Islet of Langerhans (tissue), 1 donor: ENCODE measurements at regions not wholly inside any gene's neighbourhood (a gene's known extent, or its start where the extent isn't known, plus 50 kb on each side); places are given as distances from the start of the nearest gene placed in this dataset.
"Not testable (repeated sequence)": the region's sequence is repeated elsewhere in the genome, so short reads cannot be mapped to it uniquely, and the experiment has no call there.

Experiments
- FAIRE-seq: peaks from one replicate; lab custom pipeline; 2011; peaks lifted over from hg19 to GRCh38; lab: Jason Lieb, UNC

DNA sequence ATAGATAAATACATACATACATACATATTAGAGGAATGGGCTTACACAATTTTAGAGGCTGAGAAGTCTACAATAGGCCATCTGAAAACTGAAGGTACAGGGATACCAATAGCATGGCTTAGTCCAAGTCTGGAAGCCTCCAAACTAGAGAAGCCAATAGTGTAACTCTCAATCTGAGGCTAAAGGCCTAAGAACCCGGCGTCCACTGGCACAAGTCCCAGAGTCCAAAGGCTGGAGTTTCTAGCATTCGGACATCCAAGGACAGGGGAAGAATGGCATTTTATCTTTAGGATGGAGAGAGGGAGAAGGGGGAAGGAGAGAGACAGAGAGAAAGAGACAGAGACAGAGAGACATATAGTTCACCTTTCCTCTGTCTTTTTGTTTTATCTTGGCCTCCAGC, 63.7 kb upstream of the SYT4 start:
- FAIRE-seq, result no peak

DNA sequence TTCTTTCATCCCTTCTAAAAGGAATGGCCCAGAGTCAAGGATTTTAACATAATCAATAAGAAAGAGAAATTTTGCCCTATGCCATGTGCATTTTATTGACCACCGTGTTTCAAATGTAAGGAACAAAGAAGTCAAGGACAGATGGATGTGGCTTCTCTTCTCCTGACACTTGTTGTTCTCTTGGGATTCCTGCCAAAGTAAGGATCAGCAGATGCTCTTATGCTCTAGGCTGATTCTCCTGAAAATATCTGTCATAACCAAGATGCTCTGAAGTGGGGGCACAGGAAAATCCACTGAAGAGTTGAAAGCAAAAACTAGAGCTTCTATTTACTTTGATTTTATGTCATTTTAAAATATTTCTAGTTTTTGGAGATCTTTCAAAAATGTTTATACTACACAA, 72.9 kb upstream of the SYT4 start:
- no peak for FAIRE-seq

DNA sequence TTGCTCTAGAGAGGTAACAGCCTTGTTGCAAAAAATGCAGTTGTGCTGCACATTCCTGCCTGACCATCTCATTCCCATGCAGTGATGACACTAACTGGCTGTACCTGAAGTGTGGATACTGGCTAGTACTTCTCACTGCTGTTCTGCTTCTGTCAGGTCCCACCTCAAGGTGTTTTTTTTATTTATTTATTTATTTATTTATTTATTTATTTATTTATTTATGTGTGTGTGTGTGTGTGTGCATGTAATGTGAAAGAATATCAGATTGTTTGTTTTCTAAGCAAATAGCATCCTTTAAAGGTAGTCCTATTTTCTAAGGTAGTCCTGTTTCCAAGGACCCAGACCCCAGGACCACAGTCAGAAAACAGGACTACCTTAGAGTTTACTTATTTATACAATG, 87.2 kb upstream of the SYT4 start:
- FAIRE-seq, result no peak

DNA sequence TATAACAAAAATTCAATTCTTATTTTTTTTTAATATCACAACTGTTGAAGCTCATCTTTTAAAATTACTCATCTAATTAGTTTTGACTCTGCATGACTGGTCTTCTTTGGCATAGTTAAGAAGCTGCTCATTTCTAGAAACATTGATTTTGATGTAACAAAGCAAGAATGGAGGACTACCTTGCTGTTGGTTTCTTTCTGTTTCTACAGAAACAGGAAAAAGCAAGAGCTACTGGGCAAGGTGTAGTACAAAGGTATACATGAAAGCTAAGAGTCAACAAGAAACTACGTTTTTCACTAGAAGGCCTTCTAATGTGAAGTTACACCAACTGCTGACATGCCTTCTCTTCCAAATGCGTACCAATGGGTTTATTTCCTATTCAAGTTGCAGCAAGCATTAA, 90.6 kb upstream of the SYT4 start:
- FAIRE-seq, result no peak

DNA sequence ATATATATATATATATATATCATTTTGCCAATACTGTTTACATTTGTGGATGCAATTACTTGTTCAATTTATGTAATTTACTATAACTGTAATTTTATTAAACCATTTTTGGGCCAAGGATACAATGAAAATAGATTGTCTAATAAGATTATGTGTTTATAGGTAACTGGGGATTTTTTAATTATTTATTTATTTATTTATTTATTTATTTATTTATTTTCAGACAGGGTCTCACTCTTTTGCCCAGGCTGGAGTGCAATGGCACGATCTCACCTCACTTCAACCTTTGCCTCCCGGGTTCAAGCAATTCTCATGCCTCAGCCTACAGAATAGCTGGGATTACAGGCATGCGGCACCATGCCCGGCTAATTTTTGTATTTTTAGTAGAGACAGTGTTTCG, 92.0 kb upstream of the SYT4 start:
- not testable (repeated sequence) for FAIRE-seq

DNA sequence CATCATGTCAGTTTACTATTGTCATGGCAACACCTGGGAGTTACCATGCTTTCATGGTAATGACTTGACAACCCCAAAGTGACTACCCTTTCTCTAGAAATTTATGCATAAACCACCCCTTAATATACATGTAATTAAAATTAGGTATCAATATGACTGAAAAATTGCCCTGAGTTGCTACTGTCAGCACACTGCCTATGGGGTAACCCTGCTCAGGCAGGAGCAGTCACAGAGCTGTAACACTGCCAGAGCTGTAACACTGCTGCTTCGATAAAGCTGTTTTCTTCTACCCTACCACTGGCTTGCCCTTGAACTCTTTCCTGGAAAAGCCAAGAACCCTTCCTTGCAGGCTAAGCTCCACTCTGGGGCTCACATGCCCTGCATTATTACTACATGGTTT, 95.5 kb upstream of the SYT4 start:
- FAIRE-seq, result no peak

DNA sequence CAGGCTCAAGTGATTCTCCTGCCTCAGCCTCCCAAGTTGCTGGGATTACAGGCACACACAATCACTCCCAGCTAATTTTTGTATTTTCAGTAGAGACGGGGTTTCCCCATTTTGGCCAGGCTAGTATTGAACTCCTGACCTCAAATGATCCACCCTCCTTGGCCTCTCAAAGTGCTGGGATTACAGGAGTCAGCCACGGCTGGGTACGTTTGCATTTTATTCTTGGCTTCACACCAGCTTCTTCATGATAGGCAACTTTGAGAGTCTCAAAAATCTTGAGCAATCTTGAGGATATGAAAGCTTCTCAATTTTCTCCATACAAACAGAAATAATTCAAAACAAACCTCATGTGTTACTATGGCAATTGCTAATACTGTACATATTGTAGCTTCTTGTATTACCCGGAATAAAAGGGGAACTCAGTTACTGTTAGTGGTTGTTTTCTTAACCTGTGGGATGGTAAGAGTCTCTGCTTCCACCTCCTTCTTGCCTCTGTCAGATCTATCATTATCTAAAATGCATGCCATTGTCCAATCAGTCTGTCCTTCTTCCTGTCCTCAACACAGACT, 102.9 kb upstream of the SYT4 start:
- no peak for FAIRE-seq

DNA sequence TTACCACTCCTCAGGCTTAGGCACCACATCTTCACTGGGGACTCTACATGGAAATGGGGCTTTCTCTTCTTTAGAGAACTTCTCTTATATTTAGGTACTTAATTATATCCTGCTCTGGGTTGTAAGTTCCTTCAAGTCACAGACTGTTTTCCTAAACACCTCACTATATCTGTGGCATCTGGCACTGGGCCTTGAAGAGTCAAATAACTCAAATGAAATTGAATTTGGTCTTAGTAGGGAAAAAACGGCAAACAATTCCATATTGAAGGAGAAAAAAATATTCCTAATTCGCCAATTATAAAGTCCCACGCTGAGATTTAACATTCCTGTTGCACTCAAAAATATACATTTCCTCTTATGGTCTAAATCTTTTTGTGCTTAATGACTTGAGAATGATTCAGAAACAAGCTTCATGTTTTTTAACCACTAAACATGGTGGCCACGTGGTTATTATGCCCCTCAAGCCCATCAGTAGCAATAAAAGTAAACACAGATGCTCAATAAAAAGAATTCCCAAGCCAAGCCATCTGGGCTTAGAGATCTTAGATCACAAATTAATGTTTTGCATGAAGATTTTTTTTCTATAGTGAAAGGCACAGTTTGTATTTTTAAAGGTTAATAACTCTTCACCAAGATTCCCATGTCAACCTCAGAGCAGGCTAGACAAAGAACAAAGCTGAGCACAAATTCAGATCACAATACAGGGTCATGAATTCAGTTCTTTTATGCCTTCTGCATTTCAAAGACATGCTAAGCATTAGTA, 105.5 kb upstream of the SYT4 start:
- FAIRE-seq, result no peak

DNA sequence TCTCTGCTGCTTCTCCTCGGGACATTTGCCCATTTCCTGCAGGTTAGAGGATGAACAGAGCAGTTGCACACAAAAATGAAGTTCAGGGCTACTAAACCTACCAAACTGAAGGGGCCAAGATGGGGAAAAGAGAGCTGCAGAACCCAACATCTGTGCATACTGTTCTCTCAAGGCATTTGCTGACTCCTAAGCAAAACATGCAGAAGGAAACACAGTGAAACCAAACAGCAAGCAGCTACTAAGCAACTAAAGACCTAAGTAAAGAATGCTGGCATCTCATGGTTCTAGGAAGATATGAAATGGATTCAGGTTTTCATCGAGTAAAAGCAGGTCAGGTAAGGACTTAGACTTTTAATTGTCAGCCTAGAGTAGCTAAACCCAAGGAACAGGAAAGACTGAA, 111.9 kb upstream of the SYT4 start:
- no peak for FAIRE-seq

DNA sequence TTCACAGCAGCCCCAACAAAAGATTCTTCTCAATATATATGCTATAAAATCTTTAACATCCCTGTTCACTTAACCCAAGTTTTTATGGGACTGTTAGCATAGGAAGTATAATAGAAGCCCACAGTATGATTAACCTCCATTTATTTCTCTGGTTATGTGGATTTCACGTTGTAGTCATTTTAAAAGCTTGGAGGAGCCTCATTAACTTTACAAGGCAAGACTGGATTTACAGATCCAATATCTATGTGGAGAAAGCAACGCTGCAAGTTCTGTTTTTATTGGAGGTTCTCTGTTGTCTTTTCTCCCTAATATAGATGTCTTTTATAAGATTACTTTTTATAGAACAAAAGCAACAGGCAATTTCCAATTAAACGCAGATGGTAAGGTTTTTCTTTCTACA, 114.9 kb upstream of the SYT4 start:
- no peak for FAIRE-seq

DNA sequence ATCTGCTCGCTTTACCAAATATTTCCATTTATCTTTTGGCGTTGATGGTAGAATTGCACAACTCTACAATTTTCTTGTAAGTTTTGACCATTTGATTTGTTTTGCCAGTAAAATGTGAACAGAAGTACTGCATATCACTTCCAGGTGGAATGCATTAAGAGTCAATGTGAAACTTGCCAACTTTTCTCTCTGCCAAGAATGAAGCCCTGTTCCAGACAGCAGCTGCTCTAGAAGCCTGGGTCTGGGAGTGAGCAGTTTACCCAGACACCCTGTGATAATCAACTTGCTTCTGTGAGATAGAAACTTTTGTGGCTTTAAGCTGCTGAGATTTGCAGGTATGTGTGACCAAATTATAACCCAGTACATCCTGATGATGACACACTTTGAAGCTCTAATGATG, 115.9 kb upstream of the SYT4 start:
- no peak for FAIRE-seq

DNA sequence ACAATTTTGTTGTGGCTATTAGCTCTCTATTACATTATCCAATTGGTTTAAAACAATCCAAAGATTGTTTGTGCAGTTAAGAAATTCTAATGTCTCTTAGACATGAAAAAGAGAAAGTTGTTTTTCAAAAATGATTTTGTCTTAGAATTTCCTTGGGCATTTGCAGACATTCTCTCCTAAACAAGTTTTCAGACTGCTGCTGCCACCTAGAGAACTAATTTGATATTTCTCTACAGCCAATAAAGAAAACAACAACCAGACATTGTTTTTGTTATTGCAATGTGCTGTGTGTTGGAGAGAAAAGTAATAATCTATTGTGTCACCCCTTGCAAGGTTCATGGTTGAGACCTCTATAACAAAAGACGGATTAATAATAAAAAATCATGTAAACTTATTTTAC, 119.0 kb upstream of the SYT4 start:
- peak; percentile 79 for FAIRE-seq

DNA sequence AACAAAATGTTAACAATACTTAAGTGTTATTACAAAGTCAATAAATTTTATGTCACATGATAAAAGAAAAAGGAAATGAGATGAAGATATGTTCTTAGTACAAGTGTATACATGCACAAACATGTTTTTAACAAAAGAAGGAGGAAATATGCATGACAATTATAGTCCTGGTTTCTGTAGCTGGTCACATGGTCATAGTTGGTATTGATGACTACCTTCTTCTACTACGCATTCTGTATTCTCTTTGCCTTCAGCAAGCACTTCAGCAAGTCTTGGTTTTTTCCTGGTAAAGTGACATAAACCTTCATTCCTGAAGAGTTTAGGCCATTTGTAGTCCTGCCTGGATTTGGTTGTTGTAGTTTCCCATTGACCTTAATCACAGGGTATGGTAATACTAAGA, 121.3 kb upstream of the SYT4 start:
- no peak for FAIRE-seq

DNA sequence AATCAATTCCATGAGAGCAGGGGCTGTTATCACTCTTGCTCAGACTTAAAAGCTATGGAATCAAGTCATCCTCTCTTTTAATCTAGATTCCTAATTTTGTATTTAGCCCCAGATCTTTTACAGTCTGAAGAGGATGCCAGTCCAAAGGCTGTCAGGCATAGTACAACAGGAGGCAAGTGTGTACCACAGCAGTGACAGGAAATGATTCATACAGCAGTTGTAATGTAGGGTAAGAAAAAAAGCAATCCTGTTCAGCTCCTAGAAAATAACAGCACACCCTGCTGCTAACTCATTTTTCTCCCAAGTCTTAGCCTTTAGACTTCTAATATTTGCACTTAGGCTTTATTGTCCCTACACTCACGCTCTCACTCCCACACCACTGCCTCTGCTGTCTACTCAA, 127.8 kb upstream of the SYT4 start:
- no peak for FAIRE-seq

DNA sequence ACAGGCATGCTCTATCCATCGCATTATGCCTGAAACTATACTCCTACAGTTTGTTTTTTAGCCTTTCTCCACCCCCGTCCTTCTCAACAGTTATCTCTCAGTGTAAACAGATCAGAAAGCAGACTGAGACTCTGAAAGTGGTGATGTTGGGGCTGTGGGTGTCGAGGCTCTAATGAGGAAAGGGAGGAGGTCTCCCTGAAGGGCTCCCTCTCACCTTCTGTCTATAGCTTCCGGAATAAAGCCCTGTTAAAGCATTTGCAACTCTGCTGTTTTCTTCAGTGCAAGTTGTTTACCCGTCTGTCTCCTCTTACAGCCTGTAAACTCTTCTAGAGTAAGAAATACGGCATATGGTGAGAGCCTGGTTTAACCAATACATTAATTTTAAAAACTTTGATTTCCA, 136.7 kb upstream of the SYT4 start:
- FAIRE-seq, result no peak

DNA sequence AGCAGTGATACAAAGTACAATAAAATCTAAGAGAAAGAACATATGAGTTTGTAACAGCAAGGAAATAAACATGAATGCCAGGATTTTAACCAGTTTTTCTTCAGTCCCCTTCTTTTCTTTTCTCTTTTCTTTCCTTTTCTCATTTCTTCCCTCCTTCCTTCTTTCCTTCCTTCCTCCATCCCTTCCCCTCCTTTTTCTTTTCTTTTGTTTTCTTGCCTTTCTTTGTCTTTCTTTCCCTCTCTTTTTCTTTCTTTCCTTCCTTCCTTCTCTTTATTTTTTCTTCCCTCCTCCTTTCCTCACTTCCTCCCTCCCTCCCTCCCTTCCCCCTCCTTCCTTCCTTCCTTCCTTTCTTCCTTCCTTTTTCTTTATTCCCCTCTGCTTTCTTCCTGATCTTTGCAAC, 142.8 kb upstream of the SYT4 start:
- FAIRE-seq, result peak; percentile 38

DNA sequence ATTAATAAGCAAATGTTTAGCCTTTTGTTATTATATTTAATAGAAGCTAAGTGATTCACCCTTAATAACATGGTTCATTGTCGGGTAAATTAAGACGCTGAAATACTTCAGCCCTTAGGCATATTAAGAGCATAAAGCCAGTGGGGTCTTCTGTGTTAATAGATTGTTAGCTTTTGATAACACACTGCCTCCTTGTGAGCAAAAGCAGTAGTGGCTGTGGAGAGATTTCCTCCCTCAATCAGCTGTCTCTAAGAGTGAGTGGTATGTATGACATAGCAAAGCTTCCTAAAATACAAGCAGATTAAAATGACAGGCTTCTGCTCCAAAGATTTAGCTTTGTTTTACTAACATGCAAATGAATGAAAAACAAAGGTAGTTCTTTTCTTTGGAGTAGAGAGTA, 143.7 kb upstream of the SYT4 start:
- FAIRE-seq, result no peak

DNA sequence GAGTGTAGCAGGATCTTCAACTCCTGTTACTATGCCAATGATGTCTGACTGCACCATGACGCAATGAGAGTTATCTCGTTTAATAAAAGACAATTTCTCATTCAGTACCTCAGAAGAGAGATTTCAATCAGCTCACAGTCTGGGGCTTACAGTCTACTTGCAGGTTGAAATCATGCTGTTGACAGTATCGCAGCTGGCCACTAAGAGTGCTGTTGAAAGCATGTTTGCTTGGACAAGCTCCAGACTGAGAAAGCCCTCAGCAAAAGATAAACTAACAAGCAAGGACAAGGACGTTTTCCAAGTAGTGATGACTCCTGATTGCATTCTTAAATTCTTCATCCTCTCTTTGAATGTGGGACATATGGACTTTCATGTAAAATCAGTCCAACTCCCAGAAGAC, 145.2 kb upstream of the SYT4 start:
- no peak for FAIRE-seq

DNA sequence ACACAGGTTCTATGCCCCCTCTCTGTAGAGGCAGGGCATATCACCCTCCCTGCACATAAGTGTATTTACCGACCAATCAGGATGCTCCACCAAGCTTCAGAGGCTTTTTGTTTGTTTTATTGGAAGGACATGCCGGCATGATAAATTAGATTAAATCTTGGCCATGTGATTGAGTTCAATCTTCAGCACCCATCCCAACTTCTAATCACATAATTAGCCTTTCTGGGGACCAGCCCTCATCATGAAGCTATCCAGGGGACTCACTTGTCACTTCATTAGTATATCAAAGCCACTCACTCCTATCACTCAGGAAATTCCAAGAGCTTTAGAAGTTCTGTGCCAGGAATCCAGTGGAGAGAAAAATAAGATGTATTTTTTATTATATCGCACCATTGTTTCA, 158.6 kb upstream of the SYT4 start:
- FAIRE-seq, result no peak

DNA sequence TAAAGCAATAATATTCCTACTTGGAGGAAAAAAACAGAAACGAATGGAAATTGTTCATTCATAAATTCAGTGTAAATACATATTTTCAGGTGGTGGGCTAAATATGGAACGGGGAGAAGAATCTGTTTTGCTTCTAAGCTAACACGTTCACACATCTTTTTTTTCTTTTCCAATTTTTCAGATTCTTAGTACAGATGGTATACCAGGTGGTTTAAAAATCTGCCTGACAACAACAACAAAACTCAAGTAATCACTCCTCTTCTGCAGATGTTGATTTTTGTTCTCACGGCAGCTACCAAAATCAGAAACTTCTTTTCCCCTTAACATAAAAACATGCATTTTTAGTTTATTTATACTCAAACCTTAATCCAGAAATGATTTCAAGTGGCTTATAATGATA, 164.8 kb upstream of the SYT4 start:
- no peak for FAIRE-seq

DNA sequence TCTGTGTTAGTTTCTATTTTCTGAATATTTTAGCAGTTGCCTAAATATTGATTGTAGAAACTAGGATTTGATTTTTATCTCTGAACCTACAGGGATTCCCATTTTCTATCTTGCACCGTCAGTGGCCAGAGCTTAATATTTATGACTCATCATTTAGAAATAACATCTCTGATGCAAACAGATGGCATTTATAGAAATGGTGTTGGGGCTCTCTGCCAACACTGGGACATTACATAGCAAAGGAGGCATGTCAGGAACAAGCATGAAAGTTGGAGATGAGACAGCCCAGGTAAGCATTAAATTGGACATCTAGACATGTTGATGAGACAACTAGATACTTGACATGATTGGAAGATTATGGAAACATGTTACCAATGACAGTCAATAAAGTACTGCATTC, 165.3 kb upstream of the SYT4 start:
- FAIRE-seq, result no peak

DNA sequence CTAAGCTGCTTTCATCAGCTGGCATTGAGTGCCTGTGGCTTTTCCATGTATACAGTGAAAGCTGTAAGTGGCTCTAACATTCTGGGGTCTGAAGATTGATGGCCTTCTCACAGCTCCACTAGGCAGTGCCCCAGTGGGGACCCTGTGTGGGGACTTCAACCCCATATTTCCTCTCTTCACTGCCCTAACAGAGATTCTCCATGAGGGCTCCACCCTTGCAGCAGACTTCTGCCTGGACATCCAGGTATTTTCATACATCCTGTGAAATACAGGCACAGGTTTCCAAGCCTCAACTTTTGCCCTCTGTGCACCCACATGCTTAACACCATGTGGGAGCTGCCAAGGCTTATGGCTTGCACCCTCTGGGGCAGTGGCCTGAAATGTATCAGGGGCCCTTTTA, 188.2 kb upstream of the SYT4 start:
- FAIRE-seq, result no peak

DNA sequence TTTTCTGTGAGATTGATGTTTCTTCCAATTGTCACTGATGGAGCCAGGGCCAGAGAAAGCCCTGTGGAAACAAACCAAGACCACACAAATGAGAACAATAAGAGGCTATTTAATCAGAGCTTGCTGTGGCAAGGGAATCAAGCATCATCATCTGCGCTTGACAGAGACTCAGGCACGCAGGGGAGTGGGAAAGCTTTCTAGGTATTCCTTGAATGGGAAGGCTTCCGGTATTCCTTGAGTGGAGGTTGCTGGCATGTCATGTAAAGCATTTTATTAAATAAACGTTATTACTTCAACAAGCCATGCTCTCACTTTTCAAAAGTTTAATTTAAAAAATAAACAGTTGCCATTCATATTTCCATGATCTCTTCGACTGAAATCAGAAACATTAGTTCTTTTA, 194.6 kb upstream of the SYT4 start:
- FAIRE-seq, result no peak

DNA sequence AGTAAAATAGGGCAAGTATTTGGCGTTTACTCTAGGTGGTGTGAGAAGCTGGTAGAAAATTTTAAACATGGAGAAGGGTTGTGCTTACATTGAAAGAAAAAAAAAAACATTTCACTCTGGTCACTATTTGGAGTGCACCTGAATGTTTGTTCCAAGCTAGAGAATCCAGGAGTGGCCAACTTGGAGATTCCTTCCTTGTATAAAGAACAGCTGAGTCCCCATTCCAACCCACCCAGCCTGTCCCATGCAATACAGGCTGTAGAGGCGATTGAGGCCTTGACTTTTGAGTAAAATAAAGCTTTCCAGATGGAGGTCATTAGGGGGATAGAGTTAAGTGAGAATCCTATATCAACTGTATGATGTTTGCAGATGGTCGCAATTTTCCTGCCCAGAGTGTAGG, 203.8 kb upstream of the SYT4 start:
- no peak for FAIRE-seq

DNA sequence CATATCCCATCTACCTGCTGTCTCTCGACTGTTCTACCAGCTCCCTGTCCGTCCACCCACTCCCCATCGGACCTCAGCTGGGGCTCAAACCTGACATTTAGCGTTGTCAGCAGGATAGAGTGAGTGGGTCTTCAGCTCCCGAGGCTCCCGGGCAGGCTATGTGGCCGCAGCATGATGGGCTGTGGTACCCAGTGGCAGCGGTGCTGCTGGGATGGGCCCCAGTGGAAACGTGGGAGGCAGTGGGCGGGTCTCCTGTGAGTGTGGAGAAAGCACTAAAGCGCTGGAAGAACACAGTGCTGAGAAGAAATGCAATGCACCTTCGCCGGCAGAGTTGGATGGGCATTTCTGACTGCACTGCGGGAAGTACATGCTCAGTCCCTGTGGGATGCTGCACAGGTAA, 204.8 kb upstream of the SYT4 start:
- FAIRE-seq, result no peak
